Thoracic aorta (tissue), 2 donors: ENCODE measurements at regions not wholly inside any gene's neighbourhood (a gene's known extent, or its start where the extent isn't known, plus 50 kb on each side); places are given as distances from the start of the nearest gene placed in this dataset.
A peak's percentile ranks its signal among the peaks of the same experiment; 100 is the strongest.

Experiments used
- ATAC-seq: fragments of 150-250 bp; one replicate; pipeline ENCODE4 v1.8.0; 2017; ENCODE audit warnings: low read depth; ENCODE audit not compliant: insufficient number of reproducible peaks, low FRiP score
- DNase-seq: peaks from one replicate; pipeline ENCODE4 v3.0.0-alpha.2; 2020; ENCODE audit warnings: low spot score
- H3K27ac ChIP-seq, 2 donors: fragments of 200-600 bp; sonication (generic); 1 replicate in 1 of 2; 2 replicates in 1 of 2; pipeline ENCODE4 v1.5.1; 2016; ENCODE audit warnings: mild to moderate bottlenecking in 2 of 2, moderate library complexity in 2 of 2
- H3K27me3 ChIP-seq: fragments of 200-600 bp; sonication (generic); replicated peaks from 2 replicates; pipeline ENCODE4 v1.6.0; 2016; ENCODE audit warnings: mild to moderate bottlenecking; ENCODE audit not compliant: insufficient read depth
- H3K36me3 ChIP-seq: fragments of 200-600 bp; sonication (generic); one replicate; pipeline ENCODE4 v1.5.1; 2016
- H3K4me1 ChIP-seq, 2 donors: fragments of 200-600 bp; sonication (generic); 1 replicate in 1 of 2; 2 replicates in 1 of 2; pipeline versions ENCODE4 v1.5.1 to v1.6.0; 2016; ENCODE audit warnings: low read depth in 2 of 2, mild to moderate bottlenecking in 1 of 2; ENCODE audit not compliant: control insufficient read depth in 1 of 2
- H3K4me3 ChIP-seq: fragments of 200-600 bp; sonication (generic); 2 replicates; pipeline ENCODE4 v1.5.1; 2016; ENCODE audit warnings: mild to moderate bottlenecking
- H3K9me3 ChIP-seq: fragments of 200-600 bp; sonication (generic); 2 replicates; pipeline ENCODE4 v1.5.1; 2016
- TF ChIP-seq, protein P1 (sequence below): fragments of 200-600 bp; sonication (generic); IDR thresholded peaks from one replicate; pipeline ENCODE4 v1.5.1; 2019; ENCODE audit warnings: antibody characterized with exemption

DNA sequence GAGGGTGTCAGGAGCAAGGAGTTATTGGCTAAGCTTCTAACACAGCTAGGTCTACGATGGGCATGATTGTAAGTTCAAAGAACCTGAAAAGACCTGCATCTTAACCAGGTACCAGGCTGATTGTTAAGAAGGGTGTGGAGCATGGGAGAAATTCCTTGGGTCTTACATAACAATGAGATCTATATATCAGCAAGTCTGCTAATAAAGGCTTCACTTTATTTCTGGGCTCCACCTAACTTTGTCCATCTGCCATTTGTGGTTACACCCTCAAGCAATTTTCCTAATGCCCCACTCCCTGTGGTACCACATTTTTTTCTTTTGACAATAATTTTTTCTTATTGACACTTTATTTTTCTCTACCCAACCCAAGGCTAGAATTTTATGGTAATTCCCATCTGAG, 223.5 kb upstream of the JAG1 start:
- no peaks in the 10 kb centered on the region for H3K9me3 ChIP-seq
- DNase-seq (no peak), ATAC-seq (no peak)
- no peak overlapping the region for H3K4me3 ChIP-seq
- H3K4me1 ChIP-seq, result peaks cover 7 to 8% of the 10 kb centered on the region in 2 donors
- TF ChIP-seq, protein P1, sequence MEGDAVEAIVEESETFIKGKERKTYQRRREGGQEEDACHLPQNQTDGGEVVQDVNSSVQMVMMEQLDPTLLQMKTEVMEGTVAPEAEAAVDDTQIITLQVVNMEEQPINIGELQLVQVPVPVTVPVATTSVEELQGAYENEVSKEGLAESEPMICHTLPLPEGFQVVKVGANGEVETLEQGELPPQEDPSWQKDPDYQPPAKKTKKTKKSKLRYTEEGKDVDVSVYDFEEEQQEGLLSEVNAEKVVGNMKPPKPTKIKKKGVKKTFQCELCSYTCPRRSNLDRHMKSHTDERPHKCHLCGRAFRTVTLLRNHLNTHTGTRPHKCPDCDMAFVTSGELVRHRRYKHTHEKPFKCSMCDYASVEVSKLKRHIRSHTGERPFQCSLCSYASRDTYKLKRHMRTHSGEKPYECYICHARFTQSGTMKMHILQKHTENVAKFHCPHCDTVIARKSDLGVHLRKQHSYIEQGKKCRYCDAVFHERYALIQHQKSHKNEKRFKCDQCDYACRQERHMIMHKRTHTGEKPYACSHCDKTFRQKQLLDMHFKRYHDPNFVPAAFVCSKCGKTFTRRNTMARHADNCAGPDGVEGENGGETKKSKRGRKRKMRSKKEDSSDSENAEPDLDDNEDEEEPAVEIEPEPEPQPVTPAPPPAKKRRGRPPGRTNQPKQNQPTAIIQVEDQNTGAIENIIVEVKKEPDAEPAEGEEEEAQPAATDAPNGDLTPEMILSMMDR, result no peak
- no peaks in the 10 kb centered on the region for H3K27me3 ChIP-seq
- no peak overlapping the region for H3K27ac ChIP-seq
- no peaks in the 10 kb centered on the region for H3K36me3 ChIP-seq

DNA sequence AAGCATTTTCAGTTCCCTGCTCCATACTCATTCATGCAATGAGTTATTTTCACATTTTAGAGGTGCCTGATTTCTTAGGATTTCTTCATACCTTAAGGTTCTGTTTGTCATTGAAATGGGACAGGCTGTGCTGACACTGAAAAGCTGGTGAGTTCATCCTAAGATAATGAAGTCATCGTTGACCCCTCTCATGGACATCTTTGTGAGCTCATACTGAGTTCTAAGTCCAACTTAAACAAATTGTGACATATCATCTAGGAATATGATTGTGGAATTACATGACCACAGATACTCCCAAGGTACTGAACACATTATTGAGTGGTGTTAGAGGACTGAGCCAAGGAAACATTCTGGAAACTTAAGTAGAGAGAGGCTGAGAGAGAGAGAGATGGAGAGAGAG, 224.8 kb upstream of the JAG1 start:
- H3K27me3 ChIP-seq, result no peaks in the 10 kb centered on the region
- H3K27ac ChIP-seq, result no peak overlapping the region
- DNase-seq (no peak), ATAC-seq (no peak)
- no peaks in the 10 kb centered on the region for H3K9me3 ChIP-seq
- H3K4me3 ChIP-seq, result no peak overlapping the region
- TF ChIP-seq, protein P1, result no peak
- H3K4me1 ChIP-seq, result peaks cover 11 to 20% of the 10 kb centered on the region in 2 donors
- H3K36me3 ChIP-seq, result no peaks in the 10 kb centered on the region

DNA sequence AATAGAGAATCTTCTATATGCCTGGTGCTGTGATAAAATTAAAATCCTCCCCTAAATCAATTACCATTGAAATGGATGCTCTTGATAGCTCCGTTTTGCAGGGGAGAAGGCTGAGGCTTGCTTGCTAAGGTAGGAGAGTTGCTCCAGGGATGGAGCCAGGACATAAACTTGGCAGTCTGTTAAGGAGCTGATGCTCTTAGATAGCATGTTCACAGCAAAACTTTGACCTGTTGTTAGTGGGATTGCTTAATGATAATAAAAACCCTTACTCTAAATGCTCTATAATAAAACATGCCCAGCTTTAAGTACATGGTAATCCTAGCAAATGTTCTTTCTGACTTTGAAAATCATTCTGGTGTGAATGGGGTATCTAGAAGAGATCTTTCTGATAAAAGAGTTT, 228.4 kb upstream of the JAG1 start:
- H3K9me3 ChIP-seq, result no peaks in the 10 kb centered on the region
- peaks cover 11 to 21% of the 10 kb centered on the region in 2 donors for H3K4me1 ChIP-seq
- no peaks in the 10 kb centered on the region for H3K36me3 ChIP-seq
- no peak overlapping the region for H3K4me3 ChIP-seq
- ATAC-seq (no peak), DNase-seq (no peak)
- no peaks in the 10 kb centered on the region for H3K27me3 ChIP-seq
- peak overlapping the region; percentile 18 for H3K27ac ChIP-seq
- TF ChIP-seq, protein P1, result no peak

DNA sequence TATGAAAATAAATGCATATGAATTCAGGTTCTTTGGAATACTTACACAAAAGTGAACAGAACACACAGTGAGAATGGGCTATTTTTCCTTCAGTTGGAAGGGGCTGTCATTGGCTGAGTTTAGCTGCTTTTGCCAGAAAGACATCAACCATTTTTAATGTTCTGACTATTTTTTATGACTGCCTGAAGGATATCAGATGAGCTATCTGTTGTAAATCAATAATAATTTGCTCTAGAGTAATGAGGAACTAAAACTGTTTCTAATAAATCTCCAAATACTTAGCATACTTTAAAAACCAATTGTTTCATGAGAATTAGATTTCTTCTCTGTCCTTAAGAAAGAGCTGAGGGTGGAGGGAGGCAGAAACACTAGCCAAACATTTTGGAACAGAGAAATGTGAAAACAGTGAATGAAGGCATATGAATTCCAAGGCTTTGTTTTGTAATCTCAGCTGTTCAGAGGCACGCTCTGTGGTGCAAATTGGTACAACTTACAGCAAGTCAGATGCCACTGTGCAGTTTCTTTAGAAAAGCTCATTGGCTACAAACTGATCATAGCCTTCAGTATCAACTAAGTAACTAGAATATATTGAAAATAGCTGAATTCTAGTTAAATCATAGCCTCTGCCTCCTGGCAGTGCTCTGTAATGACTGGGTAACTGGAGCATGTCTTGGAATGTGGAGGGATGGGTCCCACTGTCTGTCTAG, 228.9 kb upstream of the JAG1 start:
- H3K9me3 ChIP-seq, result no peaks in the 10 kb centered on the region
- ATAC-seq, result no peak

DNA sequence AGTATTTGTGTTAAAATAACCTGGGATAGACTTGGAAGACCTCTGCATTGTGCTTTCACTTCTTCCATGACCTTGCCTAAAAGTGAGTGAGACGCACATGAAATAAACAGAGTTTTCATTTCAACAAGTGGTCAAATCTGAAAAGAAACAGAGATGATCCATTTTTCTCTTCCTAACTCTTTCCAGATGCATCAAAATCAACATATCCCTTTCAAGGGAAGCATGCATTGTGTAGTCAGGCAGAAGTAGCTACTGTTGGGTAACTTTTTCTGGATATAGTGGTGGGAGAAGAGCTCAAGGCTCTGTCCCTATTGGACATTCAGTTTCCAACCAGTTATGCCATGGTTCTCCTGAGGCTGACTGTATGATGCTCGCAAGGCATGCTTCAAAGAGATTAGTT, 233.0 kb upstream of the JAG1 start:
- Histone ChIP-seq H3K9me3 (no peaks in the 10 kb centered on the region), H3K27ac (no peak overlapping the region), H3K4me3 (no peak overlapping the region), H3K36me3 (no peaks in the 10 kb centered on the region), H3K4me1 (peaks cover 15 to 35% of the 10 kb centered on the region in 2 donors), H3K27me3 (no peaks in the 10 kb centered on the region)
- no peak for ATAC-seq
- no peak for DNase-seq
- TF ChIP-seq, protein P1, result no peak

More for the DNA sequence above, 228.9 kb upstream of the JAG1 start:
- no peak for DNase-seq
- Histone ChIP-seq H3K27me3 (no peaks in the 10 kb centered on the region), H3K4me1 (peaks cover 11 to 21% of the 10 kb centered on the region in 2 donors), H3K27ac (peak overlapping the region; percentile 18 to 20), H3K36me3 (no peaks in the 10 kb centered on the region), H3K4me3 (no peak overlapping the region)
- TF ChIP-seq, protein P1, result peak; percentile 14
